Upper lobe of left lung (tissue), 4 donors: ENCODE measurements at regions not wholly inside any gene's neighbourhood (a gene's known extent, or its start where the extent isn't known, plus 50 kb on each side); places are given as distances from the start of the nearest gene placed in this dataset.

Source experiments
- EP300 ChIP-seq, 4 donors: sonication (generic); formaldehyde crosslinking; IDR thresholded peaks; one replicate each; pipeline ENCODE4 v1.5.1; 2017; ENCODE audit warnings: antibody characterized with exemption in 4 of 4, control low read depth in 2 of 4
- POLR2A ChIP-seq, 4 donors: fragments of 450-650 bp; IDR thresholded peaks; one replicate each; pipeline ENCODE4 v1.5.1; 2016 to 2017; ENCODE audit warnings: antibody characterized with exemption in 4 of 4, mild to moderate bottlenecking in 2 of 4
- POLR2AphosphoS5 ChIP-seq, 2 donors: sonication (generic); formaldehyde crosslinking; IDR thresholded peaks; one replicate each; pipeline ENCODE4 v1.5.1; 2017; ENCODE audit warnings: antibody characterized with exemption in 2 of 2
- TF ChIP-seq, protein P1 (sequence below), 6 experiments: fragments of 450-650 bp in 4 of 6; fragments of 200-600 bp in 2 of 6; sonication (generic) in 2 of 6; IDR thresholded peaks; one replicate each; pipeline ENCODE4 v1.5.1; 2016 to 2019; ENCODE audit warnings: antibody characterized with exemption in 6 of 6

DNA sequence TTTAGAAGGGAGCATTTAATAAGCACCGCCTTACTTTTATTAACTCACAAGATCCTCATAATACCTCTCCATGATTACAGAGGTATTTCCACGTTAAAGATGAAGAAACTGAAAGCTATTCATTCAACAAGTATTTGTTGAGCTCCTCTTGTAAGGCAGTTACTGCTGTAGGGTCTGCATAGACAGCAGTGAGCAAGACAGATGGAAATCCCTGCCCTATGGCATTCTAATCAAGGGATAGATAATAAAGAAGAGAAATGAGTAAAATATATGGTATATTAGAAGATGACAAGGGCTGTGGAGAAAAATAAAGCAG, 77.8 kb upstream of the CTNNBL1 start:
- TF ChIP-seq, protein P1, sequence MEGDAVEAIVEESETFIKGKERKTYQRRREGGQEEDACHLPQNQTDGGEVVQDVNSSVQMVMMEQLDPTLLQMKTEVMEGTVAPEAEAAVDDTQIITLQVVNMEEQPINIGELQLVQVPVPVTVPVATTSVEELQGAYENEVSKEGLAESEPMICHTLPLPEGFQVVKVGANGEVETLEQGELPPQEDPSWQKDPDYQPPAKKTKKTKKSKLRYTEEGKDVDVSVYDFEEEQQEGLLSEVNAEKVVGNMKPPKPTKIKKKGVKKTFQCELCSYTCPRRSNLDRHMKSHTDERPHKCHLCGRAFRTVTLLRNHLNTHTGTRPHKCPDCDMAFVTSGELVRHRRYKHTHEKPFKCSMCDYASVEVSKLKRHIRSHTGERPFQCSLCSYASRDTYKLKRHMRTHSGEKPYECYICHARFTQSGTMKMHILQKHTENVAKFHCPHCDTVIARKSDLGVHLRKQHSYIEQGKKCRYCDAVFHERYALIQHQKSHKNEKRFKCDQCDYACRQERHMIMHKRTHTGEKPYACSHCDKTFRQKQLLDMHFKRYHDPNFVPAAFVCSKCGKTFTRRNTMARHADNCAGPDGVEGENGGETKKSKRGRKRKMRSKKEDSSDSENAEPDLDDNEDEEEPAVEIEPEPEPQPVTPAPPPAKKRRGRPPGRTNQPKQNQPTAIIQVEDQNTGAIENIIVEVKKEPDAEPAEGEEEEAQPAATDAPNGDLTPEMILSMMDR (IDR thresholded peaks at IDR 0.05) = no peak
- TF ChIP-seq EP300 (IDR thresholded peaks at IDR 0.05) (no peak), POLR2AphosphoS5 (IDR thresholded peaks at IDR 0.05) (no peak), POLR2A (IDR thresholded peaks at IDR 0.05) (no peak)
